ENCODE measurements at regions not wholly inside any gene's neighbourhood (a gene's known extent, or its start where the extent isn't known, plus 50 kb on each side); places are given as distances from the start of the nearest gene placed in this dataset.
"Not testable (repeated sequence)": the region's sequence is repeated elsewhere in the genome, so short reads cannot be mapped to it uniquely, and the experiment has no call there.

- CTCF ChIA-PET; H3K27me3 ChIP-seq (ENCODE audit: control insufficient read depth in 2 of 2, insufficient read depth in 2 of 2, low read length in 2 of 2); H3K4me3 ChIP-seq (replicated peaks in 1 of 3; ENCODE audit: insufficient read depth in 1 of 3, low read depth in 1 of 3, low read length in 3 of 3); H2AFZ ChIP-seq (ENCODE audit: low read depth, low read length); POLR2A ChIA-PET; H3K79me2 ChIP-seq (ENCODE audit: control insufficient read depth, insufficient read depth, low read length); intact Hi-C loops (cut with micrococcal nuclease); H3K27ac ChIP-seq (ENCODE audit: insufficient read depth, low read depth, low read length); H3K4me1 ChIP-seq (ENCODE audit: control insufficient read depth, extremely low read depth, insufficient read depth, low read length); H3K36me3 ChIP-seq (ENCODE audit: control insufficient read depth in 2 of 2, extremely low read depth in 1 of 2, insufficient read depth in 2 of 2, low read length in 2 of 2); H3K4me2 ChIP-seq (ENCODE audit: insufficient read depth, low read length); dilution Hi-C loops (cut with MboI; ENCODE audit: extremely low pct_ligation_motif_present, low sequenced_read_pairs); FAIRE-seq; BruUV-seq (replicated peaks); H3K9me1 ChIP-seq (replicated peaks; ENCODE audit: control insufficient read depth, extremely low read depth, insufficient read depth, low read length); DNase-seq (ENCODE audit: low read depth, low spot score); H3K9ac ChIP-seq (replicated peaks; ENCODE audit: extremely low read depth, insufficient read depth, low read length); H3K9me3 ChIP-seq (replicated peaks; ENCODE audit: control insufficient read depth, insufficient read depth, low read length); H4K20me1 ChIP-seq (replicated peaks; ENCODE audit: control insufficient read depth, extremely low read depth, insufficient read depth, low read length): not testable (repeated sequence)
These were observed 63.1 kb upstream of the LHFPL2 start for GRCh38 chr5:78711670-78712069.

GRCh38 chr5:78709729-78710430, 61.3 kb upstream of the LHFPL2 start:
- CTCF ChIA-PET; H3K27me3 ChIP-seq (ENCODE audit: control insufficient read depth in 2 of 2, insufficient read depth in 2 of 2, low read length in 2 of 2); H3K4me2 ChIP-seq (ENCODE audit: insufficient read depth, low read length); BruUV-seq (replicated peaks); DNase-seq (ENCODE audit: low read depth, low spot score); H3K9me3 ChIP-seq (replicated peaks; ENCODE audit: control insufficient read depth, insufficient read depth, low read length); dilution Hi-C loops (cut with MboI; ENCODE audit: extremely low pct_ligation_motif_present, low sequenced_read_pairs); H3K4me3 ChIP-seq (replicated peaks in 1 of 3; ENCODE audit: insufficient read depth in 1 of 3, low read depth in 1 of 3, low read length in 3 of 3); H4K20me1 ChIP-seq (replicated peaks; ENCODE audit: control insufficient read depth, extremely low read depth, insufficient read depth, low read length); H3K27ac ChIP-seq (ENCODE audit: insufficient read depth, low read depth, low read length); intact Hi-C loops (cut with micrococcal nuclease); FAIRE-seq; POLR2A ChIA-PET; H3K9me1 ChIP-seq (replicated peaks; ENCODE audit: control insufficient read depth, extremely low read depth, insufficient read depth, low read length); H3K36me3 ChIP-seq (ENCODE audit: control insufficient read depth in 2 of 2, extremely low read depth in 1 of 2, insufficient read depth in 2 of 2, low read length in 2 of 2); H3K4me1 ChIP-seq (ENCODE audit: control insufficient read depth, extremely low read depth, insufficient read depth, low read length); H2AFZ ChIP-seq (ENCODE audit: low read depth, low read length); H3K9ac ChIP-seq (replicated peaks; ENCODE audit: extremely low read depth, insufficient read depth, low read length); H3K79me2 ChIP-seq (ENCODE audit: control insufficient read depth, insufficient read depth, low read length): not testable (repeated sequence)

GRCh38 chr5:78706825-78707224, 58.3 kb upstream of the LHFPL2 start:
- peak; percentile 32 for DNase-seq (ENCODE audit: low read depth, low spot score)
- FAIRE-seq, result peak; percentile 67
- no peak overlapping the region for H3K27ac ChIP-seq (ENCODE audit: insufficient read depth, low read depth, low read length)

More at GRCh38 chr5:78706825-78707224, 58.3 kb upstream of the LHFPL2 start:
- Histone ChIP-seq H3K9me1 (replicated peaks; ENCODE audit: control insufficient read depth, extremely low read depth, insufficient read depth, low read length) (no peaks in the 10 kb centered on the region), H3K4me1 (ENCODE audit: control insufficient read depth, extremely low read depth, insufficient read depth, low read length) (no peaks in the 10 kb centered on the region), H3K4me3 (replicated peaks in 1 of 3; ENCODE audit: insufficient read depth in 1 of 3, low read depth in 1 of 3, low read length in 3 of 3) (no peak overlapping the region), H2AFZ (ENCODE audit: low read depth, low read length) (no peak overlapping the region), H3K9ac (replicated peaks; ENCODE audit: extremely low read depth, insufficient read depth, low read length) (no peak overlapping the region), H3K4me2 (ENCODE audit: insufficient read depth, low read length) (no peak overlapping the region), H3K9me3 (replicated peaks; ENCODE audit: control insufficient read depth, insufficient read depth, low read length) (no peaks in the 10 kb centered on the region), H3K79me2 (ENCODE audit: control insufficient read depth, insufficient read depth, low read length) (no peaks in the 10 kb centered on the region), H3K36me3 (ENCODE audit: control insufficient read depth in 2 of 2, extremely low read depth in 1 of 2, insufficient read depth in 2 of 2, low read length in 2 of 2) (no peaks in the 10 kb centered on the region), H3K27me3 (ENCODE audit: control insufficient read depth in 2 of 2, insufficient read depth in 2 of 2, low read length in 2 of 2) (no peaks in the 10 kb centered on the region), H4K20me1 (replicated peaks; ENCODE audit: control insufficient read depth, extremely low read depth, insufficient read depth, low read length) (no peaks in the 10 kb centered on the region)
- dilution Hi-C loops (cut with MboI; ENCODE audit: extremely low pct_ligation_motif_present, low sequenced_read_pairs), result no loop called here
- CTCF ChIA-PET, result no interaction called here
- POLR2A ChIA-PET, result no interaction called here
- TF ChIP-seq POLR2A (IDR thresholded peaks at IDR 0.05; ENCODE audit: low read depth, low read length), result no peak
- TF ChIP-seq EZH2 (IDR thresholded peaks at IDR 0.05; ENCODE audit: borderline replicate concordance, low read depth, low read length, severe bottlenecking), result no peak
- no peak for TF ChIP-seq FOS (IDR thresholded peaks at IDR 0.05; ENCODE audit: borderline replicate concordance, insufficient read depth, low read length)
- intact Hi-C loops (cut with micrococcal nuclease), result no loop called here
- no TSS peak for BruUV-seq (replicated peaks)
